HG02678 (cell line): ENCODE measurements at regions not wholly inside any gene's neighbourhood (a gene's known extent, or its start where the extent isn't known, plus 50 kb on each side); places are given as distances from the start of the nearest gene placed in this dataset.
"Not testable (repeated sequence)": the region's sequence is repeated elsewhere in the genome, so short reads cannot be mapped to it uniquely, and the experiment has no call there.

Experiments
- ATAC-seq: cut with Tn5 transposase; IDR thresholded peaks from one replicate; pipeline ENCODE4 v1.9.1; 2021; ENCODE audit warnings: mild to moderate bottlenecking, moderate library complexity; ENCODE audit not compliant: unreplicated experiment

DNA sequence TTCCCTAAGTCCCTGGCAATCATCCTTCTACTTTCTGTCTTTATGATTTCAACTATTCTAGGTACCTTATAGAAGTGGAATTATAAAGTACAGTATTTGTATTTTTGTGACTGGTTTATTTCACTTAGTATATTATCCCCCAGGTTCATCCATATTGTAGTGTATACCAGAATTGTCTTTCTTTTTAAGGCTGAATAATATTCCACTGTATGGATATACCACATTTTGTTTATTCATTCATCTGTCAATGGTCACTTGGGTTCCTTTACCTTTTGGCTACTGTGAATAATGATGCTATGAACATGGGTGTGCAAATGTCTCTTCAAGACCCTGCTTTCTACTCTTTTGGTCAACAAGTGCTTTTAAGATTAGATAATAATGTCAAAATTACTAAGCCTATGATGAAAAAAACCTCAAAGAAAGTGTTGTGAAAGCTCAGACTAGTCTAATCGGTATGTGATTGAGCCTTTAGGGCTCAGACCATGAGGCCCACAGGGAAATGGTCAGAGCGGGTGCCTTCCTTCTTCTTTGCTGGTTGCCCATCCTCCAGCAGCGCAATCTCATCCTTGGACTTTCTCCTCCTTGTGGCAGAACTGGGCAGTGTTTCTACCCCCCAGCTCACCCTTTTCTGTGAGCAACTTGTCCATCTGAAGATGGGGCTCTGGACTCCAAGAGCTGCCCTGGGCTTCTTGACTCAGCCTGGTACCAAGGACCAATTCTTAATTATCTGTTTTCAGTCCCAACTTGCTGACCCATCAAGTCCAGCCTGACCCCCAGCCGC, 105.4 kb downstream of the TTC8 start:
- no peak for ATAC-seq

- no peak for ATAC-seq
Observed at GRCh38 chr14:88931321-88932110, 107.1 kb downstream of the TTC8 start.

DNA sequence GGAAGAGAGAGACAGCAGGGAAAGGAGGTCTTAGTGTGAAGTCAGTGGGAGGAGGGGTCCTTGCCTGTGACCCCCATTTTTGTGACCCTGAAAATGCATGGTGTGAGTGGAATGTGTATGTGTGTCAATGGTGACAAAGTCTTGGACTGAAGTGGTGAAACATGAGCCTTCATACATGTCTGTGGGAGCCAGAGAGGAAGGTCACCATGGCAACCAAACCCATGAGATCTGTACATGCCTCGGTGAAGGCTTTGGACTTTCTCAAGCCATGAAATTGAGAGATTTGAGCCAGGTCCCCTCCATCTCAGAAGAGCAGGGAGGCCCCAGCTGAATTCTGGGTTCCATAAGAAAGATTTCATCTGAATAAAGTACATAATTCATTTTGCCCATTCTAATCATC, 108.7 kb downstream of the TTC8 start:
- ATAC-seq, result no peak

GRCh38 chr14:88934351-88934806, 109.9 kb downstream of the TTC8 start:
- ATAC-seq, result no peak

- no peak for ATAC-seq
Observed at GRCh38 chr14:88935083-88935482, 110.6 kb downstream of the TTC8 start.

DNA sequence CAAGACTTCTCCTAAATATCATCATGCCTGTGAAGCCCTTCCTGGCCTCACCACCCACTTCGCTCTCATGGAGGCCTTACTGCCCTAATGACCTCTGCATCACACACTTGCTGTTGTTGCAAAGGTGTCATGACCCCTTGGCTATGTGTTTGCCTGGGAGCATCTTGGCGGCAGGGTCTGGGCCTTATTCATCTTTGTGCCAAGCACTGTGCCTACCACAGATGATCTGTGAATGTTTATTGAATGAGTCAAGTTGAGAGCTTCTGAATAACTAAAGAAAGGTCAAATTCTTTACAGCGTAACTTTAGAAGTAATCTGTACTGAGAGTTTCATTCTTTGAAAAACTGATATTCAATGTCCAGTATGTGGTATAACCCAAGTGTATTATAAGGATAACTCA, 113.3 kb downstream of the TTC8 start:
- ATAC-seq, result no peak

DNA sequence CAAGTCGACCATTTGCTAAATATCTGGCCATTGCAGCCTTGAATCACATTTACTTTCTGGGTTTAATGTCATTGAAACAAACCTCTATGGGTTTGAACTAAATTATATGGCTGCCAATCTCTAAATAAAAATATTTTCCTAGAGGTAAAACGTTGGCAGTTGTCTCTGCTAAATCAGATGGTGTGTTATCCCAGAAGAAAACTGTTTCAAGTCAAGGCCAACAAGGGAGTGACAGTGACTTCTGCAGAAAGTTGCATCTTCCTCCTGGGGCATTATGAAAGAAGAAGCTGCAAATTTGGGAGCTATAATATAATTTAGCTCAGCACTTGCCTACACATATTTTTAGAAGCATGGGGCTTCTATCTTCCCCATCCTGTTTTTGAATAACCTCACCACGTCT, 116.2 kb downstream of the TTC8 start:
- no peak for ATAC-seq

GRCh38 chr14:88941414-88941813, 117.0 kb downstream of the TTC8 start:
- no peak for ATAC-seq

- ATAC-seq, result no peak
Observed at GRCh38 chr14:88947646-88948598, 123.5 kb downstream of the TTC8 start.

GRCh38 chr14:88950069-88950468, 125.6 kb downstream of the TTC8 start:
- ATAC-seq, result no peak

GRCh38 chr14:88951370-88951769, 126.9 kb downstream of the TTC8 start:
- ATAC-seq, result no peak

DNA sequence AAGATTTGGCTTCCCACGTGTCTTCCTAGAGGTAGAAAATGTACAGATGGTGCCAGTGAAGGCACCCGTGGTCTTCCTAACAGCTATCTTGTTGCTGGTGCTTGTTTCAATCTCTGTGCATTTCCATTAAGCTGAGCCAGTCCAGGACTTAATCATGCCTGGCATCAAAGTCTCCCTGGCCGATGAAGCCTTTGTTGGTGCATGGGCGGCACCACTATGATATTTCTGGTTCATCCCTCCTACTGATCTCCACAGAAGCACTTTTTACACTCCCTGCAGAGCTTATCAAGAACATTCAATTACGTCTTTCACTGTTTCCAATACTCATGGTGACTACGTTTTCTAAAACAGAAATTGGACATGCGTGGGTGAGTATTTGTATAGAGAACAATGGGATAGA, 128.4 kb downstream of the TTC8 start:
- no peak for ATAC-seq

- no peak for ATAC-seq
Observed at GRCh38 chr14:88955455-88955854, 131.0 kb downstream of the TTC8 start.

DNA sequence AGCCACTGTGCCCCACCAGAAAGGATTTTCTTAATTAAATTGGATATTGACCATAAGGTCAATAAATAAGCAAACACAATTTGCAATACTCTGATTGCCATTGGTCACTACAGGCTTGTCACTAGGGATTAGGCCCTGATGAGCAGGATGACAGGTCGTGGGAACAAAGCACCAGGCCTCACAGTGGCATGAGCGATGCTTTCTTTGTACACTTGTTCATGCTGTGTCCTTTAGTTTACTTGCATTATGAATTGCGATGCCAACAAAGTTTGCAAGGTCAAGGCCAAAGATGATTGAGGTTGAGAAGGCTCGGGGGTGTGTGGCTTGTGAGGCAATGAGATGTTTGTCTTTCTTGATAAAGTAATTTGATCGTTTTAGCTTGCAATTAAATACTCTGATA, 136.0 kb downstream of the TTC8 start:
- ATAC-seq, result no peak

DNA sequence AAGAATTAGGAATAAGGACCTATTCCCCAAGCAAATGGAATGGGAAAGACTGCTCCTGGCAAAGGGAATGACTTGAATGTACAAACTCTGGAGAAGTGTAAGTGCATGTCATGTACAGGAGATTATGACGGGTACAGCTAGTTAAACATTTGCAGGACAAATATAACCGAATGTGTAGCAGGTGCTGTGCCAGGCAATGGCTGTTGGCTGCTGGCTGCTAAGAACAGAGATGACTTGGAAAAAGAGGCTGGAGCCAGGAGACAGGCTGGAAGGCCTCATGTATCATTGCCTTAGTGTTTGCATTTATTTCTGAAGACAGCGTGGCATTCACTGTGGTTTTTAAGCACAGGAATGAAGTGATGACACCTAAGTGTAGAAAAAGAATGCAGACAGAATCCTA, 136.8 kb downstream of the TTC8 start:
- ATAC-seq, result no peak

GRCh38 chr14:88962356-88962755, 137.9 kb downstream of the TTC8 start:
- ATAC-seq, result no peak

DNA sequence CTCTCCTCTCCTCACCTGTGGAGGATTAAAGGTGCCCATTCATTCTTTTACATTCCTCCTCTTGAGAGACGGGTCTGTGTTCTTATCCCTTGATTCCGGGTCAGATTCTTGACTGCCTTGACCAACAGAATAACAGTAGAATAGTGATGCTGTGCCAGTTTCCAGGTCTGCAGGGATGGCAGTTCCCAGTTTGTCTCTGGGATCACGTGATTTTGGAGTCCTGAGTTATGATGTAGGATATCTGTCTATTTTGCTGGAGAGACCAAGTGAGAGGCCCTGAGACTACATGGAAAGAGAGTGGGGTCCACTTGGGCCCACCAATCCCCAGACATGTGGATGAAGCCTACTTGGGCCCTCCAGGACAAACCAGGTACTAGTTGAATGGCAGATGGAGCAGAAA, 142.8 kb downstream of the TTC8 start:
- no peak for ATAC-seq

GRCh38 chr14:88975043-88975830, 150.8 kb downstream of the TTC8 start:
- ATAC-seq, result no peak

DNA sequence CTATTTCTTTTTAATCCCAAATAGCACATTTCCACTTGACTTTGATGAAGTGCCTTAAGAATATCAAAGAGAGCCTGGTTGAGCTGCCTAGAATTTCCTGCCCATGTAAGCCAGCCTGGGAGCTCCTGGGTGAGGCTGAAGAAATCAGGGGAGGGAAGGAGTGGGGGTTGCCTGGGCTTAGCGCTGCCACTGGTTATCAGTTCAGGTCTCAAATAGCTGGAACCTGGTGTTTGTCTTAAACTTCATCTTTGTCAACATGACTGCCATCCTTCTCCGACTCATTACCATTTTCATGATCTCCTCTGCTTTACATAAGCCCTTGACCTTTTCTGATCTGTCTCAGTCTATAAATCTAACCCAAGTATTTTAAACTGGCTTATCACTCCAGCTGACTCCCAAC, 151.5 kb downstream of the TTC8 start:
- no peak for ATAC-seq

DNA sequence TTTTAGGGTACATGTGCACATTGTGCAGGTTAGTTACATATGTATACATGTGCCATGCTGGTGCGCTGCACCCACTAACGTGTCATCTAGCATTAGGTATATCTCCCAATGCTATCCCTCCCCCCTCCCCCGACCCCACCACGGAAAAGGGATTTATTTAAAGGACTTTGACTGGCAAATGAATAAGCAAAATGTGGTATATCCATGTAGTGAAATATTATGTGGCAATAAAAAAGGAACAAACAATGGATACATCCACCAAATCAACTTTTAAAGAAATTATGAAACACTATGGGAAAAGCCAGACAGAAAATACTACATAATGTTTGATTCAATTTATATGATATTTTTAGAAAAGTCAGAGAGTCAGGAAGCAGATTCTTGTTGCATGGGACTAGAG, 156.5 kb downstream of the TTC8 start:
- not testable (repeated sequence) for ATAC-seq
